BJ (cell line): ENCODE measurements at regions not wholly inside any gene's neighbourhood (a gene's known extent, or its start where the extent isn't known, plus 50 kb on each side); places are given as distances from the start of the nearest gene placed in this dataset.

Experiments
- CTCF ChIA-PET: fragments of 350-600 bp; formaldehyde crosslinking; extraction: SDS; loops from one replicate; lab custom pipeline; 2021; ENCODE audit warnings: antibody characterized with exemption, inconsistent platforms; lab: Yijun Ruan, JAX
- POLR2A ChIA-PET: fragments of 300-600 bp; sonication (Branson Sonifier 250); formaldehyde crosslinking; extraction: SDS; loops from one replicate; lab custom pipeline; 2021; ENCODE audit warnings: antibody characterized with exemption; lab: Charles Lee
- DNase-seq: peaks from one replicate; pipeline ENCODE4 v3.0.0-alpha.2; 2011; ENCODE audit warnings: low read depth
- H3K27me3 ChIP-seq: 2 replicates; pipeline ENCODE4 v1.6.0; 2011; ENCODE audit warnings: low read length; ENCODE audit not compliant: control insufficient read depth, insufficient read depth
- H3K36me3 ChIP-seq: 2 replicates; pipeline ENCODE4 v1.5.1; 2011; ENCODE audit warnings: low read length; ENCODE audit not compliant: control insufficient read depth, insufficient read depth
- H3K4me3 ChIP-seq: 2 replicates; pipeline ENCODE4 v1.5.1; 2011; ENCODE audit warnings: low read depth, mild to moderate bottlenecking, control low read depth, low read length
- TF ChIP-seq, protein P1 (sequence below): IDR thresholded peaks from 2 replicates; pipeline ENCODE4 v1.5.1; 2011; ENCODE audit warnings: low read depth, mild to moderate bottlenecking, control low read depth, inconsistent platforms, low read length, moderate library complexity; ENCODE audit not compliant: insufficient read depth

GRCh38 chr6:18973251-18973650 lies 586.1 kb downstream of the RNF144B start:
- ChIA-PET POLR2A (no interaction called here), CTCF (no interaction called here)
- Histone ChIP-seq H3K36me3 (no peaks in the 10 kb centered on the region), H3K27me3 (no peaks in the 10 kb centered on the region), H3K4me3 (no peak overlapping the region)
- TF ChIP-seq, protein P1, sequence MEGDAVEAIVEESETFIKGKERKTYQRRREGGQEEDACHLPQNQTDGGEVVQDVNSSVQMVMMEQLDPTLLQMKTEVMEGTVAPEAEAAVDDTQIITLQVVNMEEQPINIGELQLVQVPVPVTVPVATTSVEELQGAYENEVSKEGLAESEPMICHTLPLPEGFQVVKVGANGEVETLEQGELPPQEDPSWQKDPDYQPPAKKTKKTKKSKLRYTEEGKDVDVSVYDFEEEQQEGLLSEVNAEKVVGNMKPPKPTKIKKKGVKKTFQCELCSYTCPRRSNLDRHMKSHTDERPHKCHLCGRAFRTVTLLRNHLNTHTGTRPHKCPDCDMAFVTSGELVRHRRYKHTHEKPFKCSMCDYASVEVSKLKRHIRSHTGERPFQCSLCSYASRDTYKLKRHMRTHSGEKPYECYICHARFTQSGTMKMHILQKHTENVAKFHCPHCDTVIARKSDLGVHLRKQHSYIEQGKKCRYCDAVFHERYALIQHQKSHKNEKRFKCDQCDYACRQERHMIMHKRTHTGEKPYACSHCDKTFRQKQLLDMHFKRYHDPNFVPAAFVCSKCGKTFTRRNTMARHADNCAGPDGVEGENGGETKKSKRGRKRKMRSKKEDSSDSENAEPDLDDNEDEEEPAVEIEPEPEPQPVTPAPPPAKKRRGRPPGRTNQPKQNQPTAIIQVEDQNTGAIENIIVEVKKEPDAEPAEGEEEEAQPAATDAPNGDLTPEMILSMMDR = no peak
- no peak for DNase-seq

GRCh38 chr6:18976091-18976490 lies 588.9 kb downstream of the RNF144B start:
- POLR2A ChIA-PET = no interaction called here
- CTCF ChIA-PET = interaction anchor here (0.8 kb wide), 1 partner anchor 15 kb away, joined by 3 read pairs; no protein-coding TSS in a partner anchor
- TF ChIP-seq, protein P1 = no peak
- H3K27me3 ChIP-seq = no peaks in the 10 kb centered on the region
- no peaks in the 10 kb centered on the region for H3K36me3 ChIP-seq
- no peak overlapping the region for H3K4me3 ChIP-seq
- no peak for DNase-seq

DNA sequence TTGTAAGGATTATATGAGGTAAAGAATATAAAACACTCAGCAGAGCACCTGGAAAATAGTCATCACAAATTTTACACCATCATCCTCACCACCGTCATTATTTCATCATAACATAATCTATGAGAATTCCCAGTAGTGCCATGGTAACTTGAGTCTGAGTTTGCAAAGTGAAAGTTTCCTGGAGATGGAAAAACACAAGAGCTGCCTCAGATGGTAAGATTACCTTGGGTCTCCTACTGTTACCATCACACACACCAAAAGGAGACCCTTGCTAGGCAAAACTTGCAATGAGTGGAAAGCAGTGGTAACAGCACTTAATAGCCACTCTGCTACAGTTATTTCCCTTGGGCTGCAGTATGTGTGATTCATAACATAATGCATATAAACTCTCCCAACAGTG lies 589.8 kb downstream of the RNF144B start:
- ChIA-PET POLR2A (no interaction called here), CTCF (no interaction called here)
- no peaks in the 10 kb centered on the region for H3K36me3 ChIP-seq
- no peaks in the 10 kb centered on the region for H3K27me3 ChIP-seq
- H3K4me3 ChIP-seq = no peak overlapping the region
- no peak for DNase-seq
- TF ChIP-seq, protein P1 = no peak

DNA sequence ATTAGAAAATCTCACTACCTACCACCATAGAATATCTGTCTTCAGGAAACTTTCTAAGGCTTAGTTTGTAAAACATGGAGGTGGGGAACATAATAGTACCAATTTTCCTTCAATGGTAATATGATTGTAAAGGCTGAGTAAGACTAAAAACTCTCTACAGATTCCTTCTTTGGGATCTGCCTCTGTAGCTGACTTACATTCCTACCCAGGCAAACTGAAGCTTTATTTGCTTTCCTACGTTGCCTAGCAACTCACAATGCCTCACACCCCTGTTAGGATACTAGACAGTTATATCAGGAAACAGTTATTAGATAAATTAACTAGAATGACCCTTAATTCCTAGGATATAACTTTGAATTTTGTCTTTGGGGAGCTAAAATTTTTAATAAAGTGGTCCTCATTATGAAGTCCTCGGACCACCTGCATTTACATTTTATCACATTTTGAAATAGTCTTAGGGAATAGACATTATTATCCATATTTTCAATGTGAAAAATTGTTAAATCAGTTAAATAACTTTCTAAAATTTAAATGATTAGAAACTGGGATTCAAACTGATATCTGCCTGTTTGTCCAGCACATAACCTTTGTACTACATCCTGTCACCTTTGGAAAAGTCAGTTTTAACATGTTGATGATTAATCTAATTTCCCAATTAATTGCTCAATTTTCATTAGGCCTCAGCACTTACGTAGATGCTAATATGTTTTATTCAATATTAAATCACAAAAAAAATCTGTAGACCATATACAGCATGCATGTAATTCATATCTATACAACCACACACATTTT lies 591.4 kb downstream of the RNF144B start:
- ChIA-PET POLR2A (no interaction called here), CTCF (no interaction called here)
- no peaks in the 10 kb centered on the region for H3K27me3 ChIP-seq

DNA sequence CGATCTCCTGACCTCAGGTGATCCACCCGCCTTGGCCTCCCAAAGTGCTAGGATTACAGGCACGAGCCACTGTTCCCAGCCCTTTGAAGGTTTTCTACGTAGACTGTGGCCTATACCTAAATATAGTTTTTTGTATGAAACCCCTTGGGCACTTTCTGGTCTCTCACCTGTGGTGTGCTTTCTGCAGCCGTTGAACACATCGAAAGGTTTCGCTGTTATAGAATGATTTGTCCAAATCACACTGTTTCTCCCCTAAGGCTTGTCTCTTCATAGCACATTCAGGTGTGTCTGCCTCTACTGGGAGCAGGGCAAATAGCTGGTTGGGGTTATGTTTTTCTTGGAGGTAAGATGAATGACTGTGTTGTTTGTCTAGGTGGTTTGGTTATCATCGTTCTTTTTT lies 597.9 kb downstream of the RNF144B start:
- ChIA-PET POLR2A (no interaction called here), CTCF (interaction anchor here (0.7 kb wide), 1 partner anchor 10 kb away, joined by 3 read pairs; no protein-coding TSS in a partner anchor)
- TF ChIP-seq, protein P1 = no peak
- DNase-seq = no peak
- Histone ChIP-seq H3K4me3 (no peak overlapping the region), H3K36me3 (no peaks in the 10 kb centered on the region), H3K27me3 (no peaks in the 10 kb centered on the region)

More for the DNA sequence above, 591.4 kb downstream of the RNF144B start:
- Histone ChIP-seq H3K36me3 (no peaks in the 10 kb centered on the region), H3K4me3 (no peak overlapping the region)
- DNase-seq = no peak
- TF ChIP-seq, protein P1 = no peak
